Chondrocyte (in vitro differentiated cells): ENCODE measurements at regions not wholly inside any gene's neighbourhood (a gene's known extent, or its start where the extent isn't known, plus 50 kb on each side); places are given as distances from the start of the nearest gene placed in this dataset.
"Not testable (repeated sequence)": the region's sequence is repeated elsewhere in the genome, so short reads cannot be mapped to it uniquely, and the experiment has no call there.

Experiments
- DNase-seq: peaks from one replicate; pipeline ENCODE4 v3.0.0; 2021; ENCODE audit warnings: mixed read lengths, low spot score
- H3K27ac Mint-ChIP-seq: one replicate; pipeline ENCODE4 v1.8.0; 2021; ENCODE audit warnings: mild to moderate bottlenecking, moderate library complexity, mixed read lengths; ENCODE audit not compliant: unreplicated experiment
- H3K27me3 Mint-ChIP-seq: 2 replicates; pipeline ENCODE4 v1.8.0; 2021; ENCODE audit warnings: low read depth, mixed read lengths
- H3K36me3 Mint-ChIP-seq: 2 replicates; pipeline ENCODE4 v1.8.0; 2021; ENCODE audit warnings: low read depth, mixed read lengths
- H3K4me1 Mint-ChIP-seq: 2 replicates; pipeline ENCODE4 v1.8.0; 2021; ENCODE audit warnings: low read depth, mild to moderate bottlenecking, mixed read lengths
- H3K4me3 Mint-ChIP-seq: one replicate; pipeline ENCODE4 v1.8.0; 2021; ENCODE audit warnings: mild to moderate bottlenecking, moderate library complexity, mixed read lengths; ENCODE audit not compliant: unreplicated experiment
- H3K9me3 Mint-ChIP-seq: 2 replicates; pipeline ENCODE4 v1.8.0; 2021; ENCODE audit warnings: low read depth, mixed read lengths
- CTCF ChIP-seq: fragments of 200-600 bp; sonication (generic); IDR thresholded peaks from 2 replicates; pipeline ENCODE4 v1.5.0; 2021; ENCODE audit warnings: antibody characterized with exemption, mild to moderate bottlenecking, moderate library complexity

GRCh38 chr9:85302938-85303756 lies 438.6 kb downstream of the AGTPBP1 start:
- no peak for TF ChIP-seq CTCF
- Mint-ChIP-seq H3K36me3 (no peaks in the 10 kb centered on the region), H3K27me3 (peaks cover 4% of the 10 kb centered on the region), H3K27ac (no peak overlapping the region), H3K9me3 (peaks cover 3% of the 10 kb centered on the region), H3K4me3 (no peak overlapping the region), H3K4me1 (no peaks in the 10 kb centered on the region)
- no peak for DNase-seq

GRCh38 chr9:85298499-85298898 lies 443.3 kb downstream of the AGTPBP1 start:
- DNase-seq, result no peak
- Mint-ChIP-seq H3K27ac (no peak overlapping the region), H3K27me3 (peaks cover 10% of the 10 kb centered on the region), H3K4me3 (no peak overlapping the region), H3K36me3 (peaks cover 2% of the 10 kb centered on the region), H3K9me3 (peaks cover 7% of the 10 kb centered on the region), H3K4me1 (no peaks in the 10 kb centered on the region)
- TF ChIP-seq CTCF, result no peak

- H3K27me3 Mint-ChIP-seq, result peaks cover 14% of the 10 kb centered on the region
- H3K9me3 Mint-ChIP-seq, H3K4me3 Mint-ChIP-seq, DNase-seq, H3K36me3 Mint-ChIP-seq, H3K27ac Mint-ChIP-seq, H3K4me1 Mint-ChIP-seq: not testable (repeated sequence)
These were observed 446.5 kb downstream of the AGTPBP1 start for GRCh38 chr9:85295244-85295643.

- TF ChIP-seq CTCF, result no peak
- Mint-ChIP-seq H3K27me3 (peaks cover 12% of the 10 kb centered on the region), H3K9me3 (no peaks in the 10 kb centered on the region), H3K4me1 (no peaks in the 10 kb centered on the region), H3K36me3 (no peaks in the 10 kb centered on the region), H3K27ac (no peak overlapping the region), H3K4me3 (no peak overlapping the region)
- no peak for DNase-seq
These were observed 449.5 kb downstream of the AGTPBP1 start for GRCh38 chr9:85292261-85292660.

- DNase-seq, result no peak
- no peak for TF ChIP-seq CTCF
- no peaks in the 10 kb centered on the region for H3K9me3 Mint-ChIP-seq
- H3K36me3 Mint-ChIP-seq, result no peaks in the 10 kb centered on the region
- H3K4me1 Mint-ChIP-seq, result no peaks in the 10 kb centered on the region
- H3K27me3 Mint-ChIP-seq, result peaks cover 12% of the 10 kb centered on the region
- H3K4me3 Mint-ChIP-seq, result no peak overlapping the region
- no peak overlapping the region for H3K27ac Mint-ChIP-seq
These were observed 450.5 kb downstream of the AGTPBP1 start for GRCh38 chr9:85291266-85291665.

GRCh38 chr9:85290019-85290418 lies 451.7 kb downstream of the AGTPBP1 start:
- H3K36me3 Mint-ChIP-seq, result no peaks in the 10 kb centered on the region
- H3K4me1 Mint-ChIP-seq, result no peaks in the 10 kb centered on the region
- no peak overlapping the region for H3K4me3 Mint-ChIP-seq
- TF ChIP-seq CTCF, result no peak
- no peaks in the 10 kb centered on the region for H3K9me3 Mint-ChIP-seq
- no peak overlapping the region for H3K27ac Mint-ChIP-seq
- no peak for DNase-seq
- peaks cover 15% of the 10 kb centered on the region for H3K27me3 Mint-ChIP-seq
